A549 (cell line): ENCODE measurements at regions not wholly inside any gene's neighbourhood (a gene's known extent, or its start where the extent isn't known, plus 50 kb on each side); places are given as distances from the start of the nearest gene placed in this dataset.

Source experiments
- ATAC-seq, 2 experiments: fragments of 200-7000 bp in 1 of 2; fragments of >200 bp in 1 of 2; cut with Nextera tagmentation in 1 of 2; cut with Tn5 transposase in 1 of 2; 3 replicates each; pipeline versions ENCODE4 v1.8.0 to v1.9.1; 2018 to 2020; ENCODE audit warnings: mild to moderate bottlenecking in 1 of 2, moderate library complexity in 1 of 2
- CTCF ChIA-PET: fragments of 300-600 bp; sonication (Branson Sonifier 250); formaldehyde crosslinking; extraction: SDS; loops from one replicate; lab custom pipeline; 2021; ENCODE audit warnings: antibody characterized with exemption, inconsistent platforms; lab: Yijun Ruan, JAX
- POLR2A ChIA-PET: fragments of 350-600 bp; formaldehyde crosslinking; extraction: SDS; loops from one replicate; lab custom pipeline; 2021; ENCODE audit warnings: antibody characterized with exemption, inconsistent platforms; lab: Yijun Ruan, JAX
- DNase-seq, 2 experiments: peaks; one replicate each; pipeline versions ENCODE4 v3.0.0 to v3.0.0-alpha.2; 2011 to 2016; ENCODE audit warnings: low read depth in 1 of 2, low spot score in 1 of 2
- FAIRE-seq: peaks from 2 replicates; lab custom pipeline; 2011; peaks lifted over from hg19 to GRCh38; lab: Jason Lieb, UNC
- H3K27ac ChIP-seq, 2 experiments: fragments of >200 bp; sonication (Bioruptor Twin); formaldehyde crosslinking; 3 replicates each; pipeline ENCODE4 v1.5.1; 2016 to 2017
- H3K4me1 ChIP-seq: fragments of >200 bp; sonication (Bioruptor Twin); formaldehyde crosslinking; 3 replicates; pipeline ENCODE4 v1.6.1; 2016
- H3K4me2 ChIP-seq: fragments of >200 bp; sonication (Bioruptor Twin); formaldehyde crosslinking; 3 replicates; pipeline ENCODE4 v1.6.1; 2016
- H3K4me3 ChIP-seq: fragments of >200 bp; sonication (Bioruptor Twin); formaldehyde crosslinking; 3 replicates; pipeline ENCODE4 v1.5.1; 2016
- H3K9me3 ChIP-seq: fragments of >200 bp; sonication (Bioruptor Twin); formaldehyde crosslinking; 3 replicates; pipeline ENCODE4 v1.6.1; 2016
- CBX8 ChIP-seq: fragments of 200-600 bp; sonication (generic); IDR thresholded peaks from 2 replicates; pipeline ENCODE4 v1.6.1; 2016
- CEBPB ChIP-seq, 2 experiments: fragments of >200 bp in 1 of 2; sonication (Bioruptor Twin) in 1 of 2; formaldehyde crosslinking in 1 of 2; IDR thresholded peaks; 2 replicates each; pipeline ENCODE4 v1.6.1; 2012 to 2016
- EHMT2 ChIP-seq: fragments of 200-600 bp; sonication (generic); IDR thresholded peaks from 2 replicates; pipeline ENCODE4 v1.6.1; 2016; ENCODE audit warnings: antibody characterized with exemption, low read depth, mild to moderate bottlenecking, moderate library complexity
- HOXB13 ChIP-seq: fragments of 250-450 bp; sonication (Bioruptor Pico); IDR thresholded peaks from 2 replicates; pipeline ENCODE4 v1.5.0; 2020; ENCODE audit warnings: low read depth, mild to moderate bottlenecking, moderate library complexity
- MAFK ChIP-seq: fragments of 450-650 bp; IDR thresholded peaks from 2 replicates; pipeline ENCODE4 v1.6.1; 2014; ENCODE audit not compliant: partially characterized antibody
- POLR2AphosphoS2 ChIP-seq: conservative IDR thresholded peaks from 2 replicates; pipeline ENCODE4 v1.6.1; 2012; ENCODE audit warnings: low read length, improper control_type of control experiment, inconsistent platforms
- SMC3 ChIP-seq: fragments of >200 bp; sonication (Bioruptor Twin); formaldehyde crosslinking; IDR thresholded peaks from 3 replicates; pipeline ENCODE4 v1.6.1; 2018; ENCODE audit warnings: inconsistent platforms
- SREBF2 ChIP-seq: fragments of 450-650 bp; IDR thresholded peaks from 2 replicates; pipeline ENCODE4 v1.6.1; 2014; ENCODE audit warnings: mild to moderate bottlenecking, moderate library complexity
- TFCP2L1 ChIP-seq: fragments of 250-450 bp; sonication (Bioruptor Pico); IDR thresholded peaks from 2 replicates; pipeline ENCODE4 v1.5.0; 2021; ENCODE audit warnings: mild to moderate bottlenecking
- TP53 ChIP-seq: fragments of 250-450 bp; sonication (Bioruptor Pico); IDR thresholded peaks from 2 replicates; pipeline ENCODE4 v1.5.0; 2021; ENCODE audit warnings: mild to moderate bottlenecking, moderate library complexity
- WGBS: methylation state at CpG from one replicate; pipeline ENCODE4 v1.1.6; 2017; ENCODE audit errors: missing lambda C conversion rate; 5-methylcytosine and 5-hydroxymethylcytosine counted together
- TF ChIP-seq, protein P1 (sequence below): fragments of 250-450 bp; sonication (Bioruptor Pico); IDR thresholded peaks from 2 replicates; pipeline ENCODE4 v1.5.0; 2020; ENCODE audit warnings: low read depth, mild to moderate bottlenecking, moderate library complexity
- TF ChIP-seq, protein P2 (sequence below): fragments of 250-450 bp; sonication (Bioruptor Pico); IDR thresholded peaks from 2 replicates; pipeline ENCODE4 v1.5.0; 2021; ENCODE audit warnings: mild to moderate bottlenecking, moderate library complexity, borderline replicate concordance
- TF ChIP-seq, protein P3 (sequence below): fragments of >200 bp; sonication (Bioruptor Twin); formaldehyde crosslinking; IDR thresholded peaks from 2 replicates; pipeline ENCODE4 v1.6.1; 2016

DNA sequence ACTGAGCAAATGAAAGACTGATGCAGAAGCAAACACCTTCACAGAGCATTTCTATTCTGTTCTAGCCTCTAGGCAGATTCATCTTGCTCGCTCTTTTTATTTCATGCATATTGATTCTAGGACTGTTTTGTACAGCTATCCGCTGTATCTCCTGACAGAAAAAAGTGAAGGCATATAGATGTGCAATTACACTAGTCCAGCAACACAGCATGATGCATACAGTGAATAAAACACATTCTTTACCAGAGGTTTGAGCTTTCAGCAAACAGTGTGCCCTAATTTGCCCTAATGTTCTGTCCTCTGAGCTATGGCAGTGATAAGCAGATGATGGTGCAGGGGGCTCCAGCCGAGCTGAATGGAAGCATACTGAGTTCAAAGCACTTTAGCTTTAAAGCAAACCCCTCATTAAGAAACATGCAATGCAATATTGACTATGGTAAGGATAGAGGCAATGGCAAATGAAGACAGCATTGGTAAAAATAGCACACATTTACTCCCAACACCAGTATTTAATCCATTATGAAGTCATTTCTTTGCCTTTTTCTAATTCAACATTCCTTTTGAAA is 141.2 kb upstream of the RGPD4 start:
- no peaks in the 10 kb centered on the region for H3K4me1 ChIP-seq
- H3K4me3 ChIP-seq: no peak overlapping the region
- no peaks in the 10 kb centered on the region for H3K9me3 ChIP-seq
- ChIA-PET POLR2A (no interaction called here), CTCF (interaction anchor here (0.6 to 1.0 kb wide), 2 partner anchors 247 to 393 kb away, joined by 3 read pairs; no protein-coding TSS in a partner anchor)
- DNase-seq: no peak
- ATAC-seq: no peak
- no peak overlapping the region for H3K4me2 ChIP-seq
- no peak overlapping the region for H3K27ac ChIP-seq
- FAIRE-seq: no peak
- 51% methylated on average over 3 of the region's 3 CpGs for WGBS
- TF ChIP-seq SMC3: no peak
- TF ChIP-seq, protein P1, sequence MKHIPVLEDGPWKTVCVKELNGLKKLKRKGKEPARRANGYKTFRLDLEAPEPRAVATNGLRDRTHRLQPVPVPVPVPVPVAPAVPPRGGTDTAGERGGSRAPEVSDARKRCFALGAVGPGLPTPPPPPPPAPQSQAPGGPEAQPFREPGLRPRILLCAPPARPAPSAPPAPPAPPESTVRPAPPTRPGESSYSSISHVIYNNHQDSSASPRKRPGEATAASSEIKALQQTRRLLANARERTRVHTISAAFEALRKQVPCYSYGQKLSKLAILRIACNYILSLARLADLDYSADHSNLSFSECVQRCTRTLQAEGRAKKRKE (CRISPR knock-in tag): no peak
- TF ChIP-seq TP53: no peak
- TF ChIP-seq CBX8: no peak
- TF ChIP-seq, all 56 proteins: peak for 0

DNA sequence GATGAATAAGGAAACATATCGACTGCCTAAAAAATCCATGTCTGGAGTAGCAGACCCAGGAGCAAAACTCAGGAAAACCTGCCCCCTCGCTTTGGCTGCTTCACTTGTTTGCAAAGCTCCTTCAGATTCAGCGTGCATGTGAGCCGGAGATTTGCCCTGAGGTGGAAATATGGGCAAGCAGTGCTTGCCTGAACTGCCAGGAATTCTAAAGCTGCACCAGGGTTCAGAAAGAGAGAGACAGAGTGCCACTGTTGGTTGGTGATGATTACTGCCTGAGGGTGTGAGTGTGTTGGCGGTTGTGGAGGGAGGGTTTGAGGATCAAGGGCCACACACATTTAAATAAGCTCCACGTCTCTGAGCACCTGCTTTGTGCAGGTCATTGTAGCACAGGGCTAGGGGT is 139.6 kb upstream of the RGPD4 start:
- TF ChIP-seq CEBPB (IDR thresholded peaks at IDR 0.05): no peak
- TF ChIP-seq TFCP2L1 (CRISPR knock-in tag): no peak
- TF ChIP-seq, protein P2, sequence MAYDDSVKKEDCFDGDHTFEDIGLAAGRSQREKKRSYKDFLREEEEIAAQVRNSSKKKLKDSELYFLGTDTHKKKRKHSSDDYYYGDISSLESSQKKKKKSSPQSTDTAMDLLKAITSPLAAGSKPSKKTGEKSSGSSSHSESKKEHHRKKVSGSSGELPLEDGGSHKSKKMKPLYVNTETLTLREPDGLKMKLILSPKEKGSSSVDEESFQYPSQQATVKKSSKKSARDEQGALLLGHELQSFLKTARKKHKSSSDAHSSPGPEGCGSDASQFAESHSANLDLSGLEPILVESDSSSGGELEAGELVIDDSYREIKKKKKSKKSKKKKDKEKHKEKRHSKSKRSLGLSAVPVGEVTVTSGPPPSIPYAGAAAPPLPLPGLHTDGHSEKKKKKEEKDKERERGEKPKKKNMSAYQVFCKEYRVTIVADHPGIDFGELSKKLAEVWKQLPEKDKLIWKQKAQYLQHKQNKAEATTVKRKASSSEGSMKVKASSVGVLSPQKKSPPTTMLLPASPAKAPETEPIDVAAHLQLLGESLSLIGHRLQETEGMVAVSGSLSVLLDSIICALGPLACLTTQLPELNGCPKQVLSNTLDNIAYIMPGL (CRISPR knock-in tag): no peak
- no peak for TF ChIP-seq EHMT2
- TF ChIP-seq SREBF2: no peak
- TF ChIP-seq, protein P1 (CRISPR knock-in tag): no peak
- TF ChIP-seq, all 56 proteins: peak for 0
- H3K4me2 ChIP-seq: no peak overlapping the region
- FAIRE-seq: no peak
- H3K9me3 ChIP-seq: no peaks in the 10 kb centered on the region
- CTCF ChIA-PET: no interaction called here
- no peak for ATAC-seq
- H3K4me1 ChIP-seq: no peaks in the 10 kb centered on the region
- no peak overlapping the region for H3K4me3 ChIP-seq
- WGBS: 19% methylated on average over 6 of the region's 6 CpGs
- POLR2A ChIA-PET: no interaction called here
- DNase-seq: no peak
- H3K27ac ChIP-seq: no peak overlapping the region

DNA sequence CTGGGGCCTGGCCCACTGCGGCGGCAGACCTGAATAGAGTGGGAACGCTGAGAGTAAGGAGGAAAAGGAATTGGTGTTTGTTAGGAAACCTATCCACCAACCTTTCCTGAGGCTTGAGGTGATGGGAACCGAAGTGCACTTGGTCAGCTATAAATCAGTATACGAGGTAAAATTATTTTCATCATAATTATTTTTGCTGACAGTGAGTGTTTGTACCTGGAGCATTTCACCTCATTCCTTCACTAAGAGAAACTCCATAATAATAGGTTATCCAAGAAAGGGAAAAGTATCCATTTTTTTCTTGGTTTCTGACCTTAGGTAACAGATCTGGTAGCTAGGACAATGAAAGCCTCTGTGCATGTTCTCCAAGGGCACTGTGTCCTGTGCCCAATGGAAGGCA is 138.6 kb upstream of the RGPD4 start:
- H3K4me2 ChIP-seq: no peak overlapping the region
- CTCF ChIA-PET: no interaction called here
- POLR2A ChIA-PET: no interaction called here
- no peak for ATAC-seq
- FAIRE-seq: no peak
- WGBS: 60% methylated on average over 5 of the region's 5 CpGs
- DNase-seq: no peak
- TF ChIP-seq POLR2AphosphoS2: no peak
- peak; percentile 26 for TF ChIP-seq MAFK
- TF ChIP-seq HOXB13 (CRISPR knock-in tag): no peak
- H3K4me1 ChIP-seq: no peaks in the 10 kb centered on the region
- no peaks in the 10 kb centered on the region for H3K9me3 ChIP-seq
- no peak overlapping the region for H3K4me3 ChIP-seq
- no peak overlapping the region for H3K27ac ChIP-seq

DNA sequence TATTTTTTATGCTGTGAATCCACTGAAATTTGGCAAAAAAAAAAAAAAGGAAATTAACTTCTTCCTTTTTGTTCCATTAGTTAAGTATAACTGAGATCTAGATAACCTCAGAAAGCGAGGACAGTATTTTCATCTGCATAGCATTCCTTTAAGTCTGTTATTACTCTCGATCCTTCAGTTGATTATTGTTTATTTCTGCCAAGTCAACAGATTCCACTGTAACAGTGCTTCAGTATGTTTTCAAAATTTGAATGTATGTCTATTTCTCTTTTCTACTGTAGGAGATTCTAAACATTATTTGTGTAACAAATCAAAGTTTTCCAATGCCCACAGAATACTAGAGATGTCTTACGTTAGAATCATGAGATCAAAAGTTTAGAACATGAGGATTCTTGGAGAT is 133.1 kb upstream of the RGPD4 start:
- DNase-seq (no peak), ATAC-seq (no peak), FAIRE-seq (no peak)
- Histone ChIP-seq H3K4me2 (no peak overlapping the region), H3K27ac (no peak overlapping the region), H3K4me3 (no peak overlapping the region), H3K4me1 (no peaks in the 10 kb centered on the region), H3K9me3 (no peaks in the 10 kb centered on the region)
- TF ChIP-seq, protein P3, sequence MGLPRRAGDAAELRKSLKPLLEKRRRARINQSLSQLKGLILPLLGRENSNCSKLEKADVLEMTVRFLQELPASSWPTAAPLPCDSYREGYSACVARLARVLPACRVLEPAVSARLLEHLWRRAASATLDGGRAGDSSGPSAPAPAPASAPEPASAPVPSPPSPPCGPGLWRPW: no peak
- peak; percentile 34 for TF ChIP-seq MAFK
- ChIA-PET CTCF (no interaction called here), POLR2A (no interaction called here)
- 52% methylated on average over 3 of the region's 3 CpGs for WGBS
